SU-DHL-6 (cell line): ENCODE measurements at regions not wholly inside any gene's neighbourhood (a gene's known extent, or its start where the extent isn't known, plus 50 kb on each side); places are given as distances from the start of the nearest gene placed in this dataset.

Source experiments
- H2AFZ ChIP-seq: fragments of 200-600 bp; sonication (generic); 2 replicates; pipeline ENCODE4 v1.6.1; 2014; ENCODE audit warnings: low read depth, mild to moderate bottlenecking, moderate library complexity, mixed read lengths, antibody characterized with exemption, low read length; ENCODE audit not compliant: severe bottlenecking
- H3F3A ChIP-seq: fragments of 200-600 bp; shearing (Covaris generic); 2 replicates; pipeline ENCODE4 v1.6.0; 2016; ENCODE audit warnings: antibody characterized with exemption, mild to moderate bottlenecking; ENCODE audit not compliant: insufficient read depth
- H3K27ac ChIP-seq: fragments of 200-600 bp; sonication (generic); 2 replicates; pipeline ENCODE4 v1.5.1; 2016; ENCODE audit warnings: low read depth, mild to moderate bottlenecking, low read length, moderate library complexity, mixed read lengths
- H3K27me3 ChIP-seq: fragments of 200-600 bp; sonication (generic), shearing (Covaris generic); 2 replicates; pipeline ENCODE4 v1.6.0; 2014; ENCODE audit warnings: mild to moderate bottlenecking, low read length
- H3K36me3 ChIP-seq: fragments of 200-600 bp; sonication (generic); 2 replicates; pipeline ENCODE4 v1.6.1; 2014; ENCODE audit warnings: mild to moderate bottlenecking, low read length, mixed read lengths
- H3K4me2 ChIP-seq: fragments of 300-600, 200-600 bp; shearing (Covaris generic), sonication (generic); 2 replicates; pipeline ENCODE4 v1.6.0; 2014; ENCODE audit warnings: low read length, low read depth, mild to moderate bottlenecking; ENCODE audit not compliant: poor library complexity, severe bottlenecking
- H3K4me3 ChIP-seq: fragments of 200-600 bp; sonication (generic); 2 replicates; pipeline ENCODE4 v1.5.1; 2014; ENCODE audit warnings: antibody characterized with exemption, low read length, mild to moderate bottlenecking, mixed read lengths; ENCODE audit not compliant: insufficient read depth, poor library complexity, severe bottlenecking
- H3K79me2 ChIP-seq: fragments of 200-600 bp; sonication (generic); 2 replicates; pipeline ENCODE4 v1.6.1; 2014; ENCODE audit warnings: mild to moderate bottlenecking, low read length, moderate library complexity; ENCODE audit not compliant: insufficient read depth
- H3K9ac ChIP-seq: fragments of 200-600 bp; sonication (generic); 2 replicates; pipeline ENCODE4 v1.7.0; 2014; ENCODE audit warnings: mild to moderate bottlenecking, low read length
- H3K9me2 ChIP-seq: fragments of 200-600 bp; sonication (generic); replicated peaks from 2 replicates; pipeline ENCODE4 v1.6.1; 2014; ENCODE audit warnings: low read length; ENCODE audit not compliant: insufficient read depth
- H3K9me3 ChIP-seq: fragments of 200-600 bp; sonication (generic); 2 replicates; pipeline ENCODE4 v1.6.1; 2014; ENCODE audit warnings: low read length, mixed read lengths; ENCODE audit not compliant: insufficient read depth
- H4K20me1 ChIP-seq: fragments of 200-600 bp; sonication (generic); 2 replicates; pipeline ENCODE4 v1.6.1; 2014; ENCODE audit warnings: low read depth, mild to moderate bottlenecking, antibody characterized with exemption, low read length, moderate library complexity, mixed read lengths
- EZH2phosphoT487 ChIP-seq: fragments of 200-600 bp; sonication (generic), shearing (Covaris generic); conservative IDR thresholded peaks from 2 replicates; pipeline ENCODE4 v1.6.1; 2018; ENCODE audit warnings: mild to moderate bottlenecking, antibody characterized with exemption, low read length, moderate library complexity, mixed read lengths
- TF ChIP-seq, protein P1 (sequence below): fragments of 200-600 bp; sonication (generic); IDR thresholded peaks from one replicate; pipeline ENCODE4 v1.5.1; 2017; ENCODE audit warnings: antibody characterized with exemption, mild to moderate bottlenecking, low read length, moderate library complexity; ENCODE audit not compliant: insufficient read depth, poor library complexity, severe bottlenecking

DNA sequence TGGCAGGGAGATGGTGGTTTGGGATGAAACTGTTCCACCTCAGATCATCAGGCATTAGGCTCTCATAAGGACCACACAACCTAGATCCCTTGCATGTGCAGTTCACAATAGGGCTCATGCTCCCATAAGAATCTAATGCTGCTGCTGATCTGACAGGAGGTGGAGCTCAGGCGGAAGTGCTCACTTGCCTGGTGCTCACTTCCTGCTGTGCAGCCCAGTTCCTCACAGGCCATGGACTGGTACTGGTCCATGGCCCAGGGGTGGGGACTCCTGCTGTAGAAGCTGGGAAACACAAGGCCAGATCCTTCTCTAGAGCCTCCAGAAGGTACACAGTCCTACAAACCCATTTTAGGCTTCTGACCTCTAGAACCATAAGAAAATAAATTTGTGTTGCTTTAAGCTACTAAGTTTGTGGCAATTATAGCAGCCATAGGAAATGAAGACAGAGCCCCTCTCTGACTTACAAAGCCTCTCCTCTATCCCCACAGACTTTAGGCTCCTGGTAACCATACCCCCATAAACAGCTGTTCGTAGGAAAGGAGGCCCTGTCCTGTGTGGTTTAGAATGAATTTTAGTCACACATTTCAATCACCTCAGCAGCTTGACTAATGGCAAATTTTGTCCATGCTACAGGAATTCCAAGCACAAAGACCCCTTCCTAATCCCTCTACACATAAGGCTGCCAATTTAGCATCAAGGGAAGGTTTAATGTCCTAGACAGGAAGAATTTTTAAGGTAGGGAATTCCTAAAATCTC is 206.1 kb upstream of the PHYHIPL start:
- no peaks in the 10 kb centered on the region for H3K9me2 ChIP-seq
- no peaks in the 10 kb centered on the region for H4K20me1 ChIP-seq
- no peak overlapping the region for H3K4me3 ChIP-seq
- H3K9me3 ChIP-seq = no peaks in the 10 kb centered on the region
- no peaks in the 10 kb centered on the region for H3F3A ChIP-seq
- H3K9ac ChIP-seq = no peak overlapping the region
- peak overlapping the region; percentile 60 for H2AFZ ChIP-seq
- no peak overlapping the region for H3K27ac ChIP-seq
- H3K79me2 ChIP-seq = no peaks in the 10 kb centered on the region
- no peak overlapping the region for H3K4me2 ChIP-seq
- no peaks in the 10 kb centered on the region for H3K36me3 ChIP-seq
- H3K27me3 ChIP-seq = no peaks in the 10 kb centered on the region
- no peak for TF ChIP-seq EZH2phosphoT487
- TF ChIP-seq, protein P1, sequence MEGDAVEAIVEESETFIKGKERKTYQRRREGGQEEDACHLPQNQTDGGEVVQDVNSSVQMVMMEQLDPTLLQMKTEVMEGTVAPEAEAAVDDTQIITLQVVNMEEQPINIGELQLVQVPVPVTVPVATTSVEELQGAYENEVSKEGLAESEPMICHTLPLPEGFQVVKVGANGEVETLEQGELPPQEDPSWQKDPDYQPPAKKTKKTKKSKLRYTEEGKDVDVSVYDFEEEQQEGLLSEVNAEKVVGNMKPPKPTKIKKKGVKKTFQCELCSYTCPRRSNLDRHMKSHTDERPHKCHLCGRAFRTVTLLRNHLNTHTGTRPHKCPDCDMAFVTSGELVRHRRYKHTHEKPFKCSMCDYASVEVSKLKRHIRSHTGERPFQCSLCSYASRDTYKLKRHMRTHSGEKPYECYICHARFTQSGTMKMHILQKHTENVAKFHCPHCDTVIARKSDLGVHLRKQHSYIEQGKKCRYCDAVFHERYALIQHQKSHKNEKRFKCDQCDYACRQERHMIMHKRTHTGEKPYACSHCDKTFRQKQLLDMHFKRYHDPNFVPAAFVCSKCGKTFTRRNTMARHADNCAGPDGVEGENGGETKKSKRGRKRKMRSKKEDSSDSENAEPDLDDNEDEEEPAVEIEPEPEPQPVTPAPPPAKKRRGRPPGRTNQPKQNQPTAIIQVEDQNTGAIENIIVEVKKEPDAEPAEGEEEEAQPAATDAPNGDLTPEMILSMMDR = no peak

DNA sequence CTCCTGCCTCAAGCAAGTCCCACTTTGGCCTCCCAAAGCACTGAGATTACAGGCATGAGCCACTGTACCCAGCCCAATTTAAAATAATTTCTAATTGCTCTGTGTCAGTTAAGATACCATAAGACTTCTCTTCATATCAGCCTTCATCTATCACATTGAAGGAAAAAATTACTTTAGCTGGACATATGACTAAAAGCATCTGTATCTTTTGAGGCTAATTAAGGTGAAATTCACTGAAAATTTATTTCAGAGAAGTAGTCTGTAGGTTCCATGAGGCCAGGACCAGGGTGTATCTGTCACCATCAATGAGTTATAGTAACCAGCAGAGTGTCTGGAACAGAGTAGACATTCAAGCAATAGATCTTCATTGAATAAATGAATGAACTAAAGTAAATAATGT is 205.2 kb upstream of the PHYHIPL start:
- Histone ChIP-seq H3K27me3 (no peaks in the 10 kb centered on the region), H3K9ac (no peak overlapping the region), H3K4me3 (no peak overlapping the region), H2AFZ (no peak overlapping the region), H3K79me2 (no peaks in the 10 kb centered on the region), H4K20me1 (no peaks in the 10 kb centered on the region), H3K36me3 (no peaks in the 10 kb centered on the region), H3K4me2 (no peak overlapping the region), H3F3A (no peaks in the 10 kb centered on the region), H3K9me2 (no peaks in the 10 kb centered on the region), H3K9me3 (no peaks in the 10 kb centered on the region), H3K27ac (no peak overlapping the region)
- TF ChIP-seq, protein P1 = no peak
- TF ChIP-seq EZH2phosphoT487 = no peak

DNA sequence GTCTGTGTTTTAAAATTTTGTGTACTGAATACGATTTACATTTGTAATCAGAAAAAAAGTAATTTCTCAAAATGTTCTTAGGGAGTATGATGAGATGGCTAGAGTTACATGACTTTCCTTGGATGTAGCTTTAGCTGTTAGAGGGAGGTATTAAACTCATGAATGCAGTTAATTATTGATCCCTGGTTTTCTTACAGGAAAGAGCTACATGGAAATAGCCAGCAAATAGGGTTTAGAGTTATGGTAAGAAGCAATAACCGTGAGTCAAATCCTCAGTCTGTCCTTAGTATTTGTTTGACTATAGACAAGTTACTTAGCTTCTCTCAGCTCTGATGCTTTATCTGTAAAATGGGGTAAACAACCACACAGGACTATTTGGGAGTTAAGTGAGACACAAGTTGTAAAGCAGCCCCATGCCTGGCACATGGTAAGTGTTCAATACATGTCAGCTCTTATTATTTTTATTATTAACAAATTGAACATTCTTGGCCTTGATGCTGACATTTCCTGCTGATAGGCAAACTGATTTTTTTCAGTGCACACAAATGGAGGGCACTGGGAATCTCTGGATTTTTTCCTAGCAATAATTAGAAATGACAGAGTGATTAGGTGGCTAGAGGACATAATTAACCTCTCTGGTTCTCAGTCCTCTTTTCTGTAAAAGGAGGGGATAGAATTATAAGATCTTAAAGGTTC is 204.5 kb upstream of the PHYHIPL start:
- H3K9me3 ChIP-seq = no peaks in the 10 kb centered on the region
- no peaks in the 10 kb centered on the region for H3K27me3 ChIP-seq
- H3K4me3 ChIP-seq = no peak overlapping the region
- H3K4me2 ChIP-seq = no peak overlapping the region
- no peak for TF ChIP-seq EZH2phosphoT487
- TF ChIP-seq, protein P1 = no peak
- H3F3A ChIP-seq = no peaks in the 10 kb centered on the region
- no peaks in the 10 kb centered on the region for H3K9me2 ChIP-seq
- H3K79me2 ChIP-seq = no peaks in the 10 kb centered on the region
- no peak overlapping the region for H3K27ac ChIP-seq
- H3K36me3 ChIP-seq = no peaks in the 10 kb centered on the region
- no peak overlapping the region for H3K9ac ChIP-seq
- no peaks in the 10 kb centered on the region for H4K20me1 ChIP-seq
- H2AFZ ChIP-seq = no peak overlapping the region
